RWPE2 (cell line): ENCODE measurements at regions not wholly inside any gene's neighbourhood (a gene's known extent, or its start where the extent isn't known, plus 50 kb on each side); places are given as distances from the start of the nearest gene placed in this dataset.

Experiments
- ATAC-seq: fragments of 200-7000 bp; cut with Tn5 transposase; 3 replicates; pipeline ENCODE4 v1.9.1; 2021; ENCODE audit warnings: low read depth
- DNase-seq: peaks from one replicate; pipeline ENCODE4 v3.0.0-alpha.2; 2020; ENCODE audit warnings: low spot score
- H3K27ac ChIP-seq: fragments of 450-650 bp; 2 replicates; pipeline ENCODE4 v1.5.1; 2017; ENCODE audit warnings: mild to moderate bottlenecking; ENCODE audit not compliant: poor library complexity, severe bottlenecking
- H3K27me3 ChIP-seq: fragments of 250-450 bp; sonication (Bioruptor Pico); 2 replicates; pipeline ENCODE4 v1.5.1; 2021; ENCODE audit warnings: mild to moderate bottlenecking, moderate library complexity; ENCODE audit not compliant: insufficient read depth, poor library complexity, severe bottlenecking
- H3K36me3 ChIP-seq: fragments of 250-450 bp; sonication (Bioruptor Pico); 2 replicates; pipeline ENCODE4 v1.5.1; 2020; ENCODE audit warnings: low read depth, mild to moderate bottlenecking, moderate library complexity
- H3K4me1 ChIP-seq: fragments of 250-450 bp; sonication (Bioruptor Pico); 2 replicates; pipeline ENCODE4 v1.5.1; 2021; ENCODE audit warnings: mild to moderate bottlenecking, moderate library complexity; ENCODE audit not compliant: insufficient read depth, poor library complexity, severe bottlenecking
- H3K4me3 ChIP-seq: fragments of 250-450 bp; sonication (Bioruptor Pico); 2 replicates; pipeline ENCODE4 v1.5.1; 2021; ENCODE audit warnings: mild to moderate bottlenecking, moderate library complexity; ENCODE audit not compliant: severe bottlenecking
- H3K9me3 ChIP-seq: fragments of 250-450 bp; sonication (Bioruptor Pico); 2 replicates; pipeline ENCODE4 v1.5.1; 2021; ENCODE audit warnings: mild to moderate bottlenecking, moderate library complexity; ENCODE audit not compliant: severe bottlenecking
- TF ChIP-seq, protein P1 (sequence below): fragments of 450-650 bp; IDR thresholded peaks from one replicate; pipeline ENCODE4 v1.5.1; 2017; ENCODE audit warnings: mild to moderate bottlenecking, moderate library complexity; ENCODE audit not compliant: poor library complexity, severe bottlenecking

DNA sequence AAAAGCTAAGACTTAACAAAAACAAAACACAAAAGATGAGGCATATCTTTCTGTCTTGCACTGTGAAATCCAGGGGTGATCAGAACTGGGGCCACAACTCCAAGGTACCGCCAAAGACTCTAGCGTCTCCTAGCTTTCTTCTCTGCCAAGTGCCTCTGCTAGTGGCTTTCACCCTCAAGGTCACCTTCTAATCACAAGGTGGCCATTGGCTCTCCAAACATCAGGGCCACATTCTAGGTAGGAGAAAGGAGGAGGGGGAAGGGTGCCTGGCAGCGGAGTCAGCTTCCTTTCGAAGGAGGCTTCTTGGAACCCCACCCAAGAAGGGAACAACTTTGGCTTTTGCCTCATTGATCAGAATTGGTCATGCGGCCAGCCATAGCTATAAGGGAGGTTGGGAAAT is 168.8 kb upstream of the SMAD3 start:
- Histone ChIP-seq H3K27me3 (no peaks in the 10 kb centered on the region), H3K4me1 (peaks cover 7% of the 10 kb centered on the region), H3K36me3 (no peaks in the 10 kb centered on the region), H3K4me3 (no peak overlapping the region), H3K9me3 (no peaks in the 10 kb centered on the region), H3K27ac (no peak overlapping the region)
- DNase-seq (no peak), ATAC-seq (no peak)
- TF ChIP-seq, protein P1, sequence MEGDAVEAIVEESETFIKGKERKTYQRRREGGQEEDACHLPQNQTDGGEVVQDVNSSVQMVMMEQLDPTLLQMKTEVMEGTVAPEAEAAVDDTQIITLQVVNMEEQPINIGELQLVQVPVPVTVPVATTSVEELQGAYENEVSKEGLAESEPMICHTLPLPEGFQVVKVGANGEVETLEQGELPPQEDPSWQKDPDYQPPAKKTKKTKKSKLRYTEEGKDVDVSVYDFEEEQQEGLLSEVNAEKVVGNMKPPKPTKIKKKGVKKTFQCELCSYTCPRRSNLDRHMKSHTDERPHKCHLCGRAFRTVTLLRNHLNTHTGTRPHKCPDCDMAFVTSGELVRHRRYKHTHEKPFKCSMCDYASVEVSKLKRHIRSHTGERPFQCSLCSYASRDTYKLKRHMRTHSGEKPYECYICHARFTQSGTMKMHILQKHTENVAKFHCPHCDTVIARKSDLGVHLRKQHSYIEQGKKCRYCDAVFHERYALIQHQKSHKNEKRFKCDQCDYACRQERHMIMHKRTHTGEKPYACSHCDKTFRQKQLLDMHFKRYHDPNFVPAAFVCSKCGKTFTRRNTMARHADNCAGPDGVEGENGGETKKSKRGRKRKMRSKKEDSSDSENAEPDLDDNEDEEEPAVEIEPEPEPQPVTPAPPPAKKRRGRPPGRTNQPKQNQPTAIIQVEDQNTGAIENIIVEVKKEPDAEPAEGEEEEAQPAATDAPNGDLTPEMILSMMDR = no peak

DNA sequence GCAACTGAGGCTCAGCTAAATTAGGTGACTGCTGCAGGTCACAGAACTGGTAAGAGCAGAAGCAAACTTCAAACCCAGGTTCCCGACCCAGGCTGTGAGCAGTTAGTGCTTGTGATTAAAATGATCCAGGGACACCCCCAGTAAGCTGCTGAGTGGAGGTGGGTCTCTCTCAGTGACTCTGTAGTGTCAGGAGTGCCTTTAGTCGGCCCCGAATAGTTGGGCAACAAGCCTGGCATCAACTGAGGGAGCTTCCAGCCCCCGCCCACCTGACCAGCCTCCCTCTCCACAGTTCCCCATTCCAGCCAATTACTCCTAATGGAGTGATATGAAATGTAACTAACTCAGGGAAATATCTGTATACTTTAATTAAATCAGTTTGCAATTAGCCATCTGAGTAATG is 168.0 kb upstream of the SMAD3 start:
- H3K27me3 ChIP-seq = no peaks in the 10 kb centered on the region
- DNase-seq (peak; percentile 46), ATAC-seq (no peak)
- H3K27ac ChIP-seq = no peak overlapping the region
- TF ChIP-seq, protein P1 = no peak
- H3K4me1 ChIP-seq = peaks cover 7% of the 10 kb centered on the region
- no peaks in the 10 kb centered on the region for H3K9me3 ChIP-seq
- no peak overlapping the region for H3K4me3 ChIP-seq
- no peaks in the 10 kb centered on the region for H3K36me3 ChIP-seq

DNA sequence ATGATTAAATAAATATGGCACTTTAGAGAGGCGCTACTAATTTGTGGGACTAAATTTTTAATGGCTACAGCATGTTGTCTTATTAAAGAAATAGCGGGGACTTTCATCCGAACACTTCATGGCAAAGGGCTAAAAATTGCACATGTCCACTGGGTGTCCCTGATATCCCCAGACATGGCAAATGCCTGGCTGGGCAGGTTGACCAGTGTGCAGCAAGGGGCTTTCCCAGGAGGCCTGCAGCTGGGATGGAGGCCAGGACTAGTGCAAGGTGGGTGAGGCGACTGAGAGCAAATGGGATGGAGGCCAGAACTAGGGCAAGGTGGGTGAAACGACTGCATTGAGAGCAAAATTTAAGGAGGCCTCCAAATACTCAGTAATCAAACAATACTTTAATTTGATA is 167.4 kb upstream of the SMAD3 start:
- Histone ChIP-seq H3K36me3 (no peaks in the 10 kb centered on the region), H3K9me3 (no peaks in the 10 kb centered on the region), H3K4me3 (no peak overlapping the region), H3K4me1 (peaks cover 7% of the 10 kb centered on the region), H3K27ac (no peak overlapping the region), H3K27me3 (no peaks in the 10 kb centered on the region)
- ATAC-seq (no peak), DNase-seq (peak; percentile 63)
- TF ChIP-seq, protein P1 = no peak

DNA sequence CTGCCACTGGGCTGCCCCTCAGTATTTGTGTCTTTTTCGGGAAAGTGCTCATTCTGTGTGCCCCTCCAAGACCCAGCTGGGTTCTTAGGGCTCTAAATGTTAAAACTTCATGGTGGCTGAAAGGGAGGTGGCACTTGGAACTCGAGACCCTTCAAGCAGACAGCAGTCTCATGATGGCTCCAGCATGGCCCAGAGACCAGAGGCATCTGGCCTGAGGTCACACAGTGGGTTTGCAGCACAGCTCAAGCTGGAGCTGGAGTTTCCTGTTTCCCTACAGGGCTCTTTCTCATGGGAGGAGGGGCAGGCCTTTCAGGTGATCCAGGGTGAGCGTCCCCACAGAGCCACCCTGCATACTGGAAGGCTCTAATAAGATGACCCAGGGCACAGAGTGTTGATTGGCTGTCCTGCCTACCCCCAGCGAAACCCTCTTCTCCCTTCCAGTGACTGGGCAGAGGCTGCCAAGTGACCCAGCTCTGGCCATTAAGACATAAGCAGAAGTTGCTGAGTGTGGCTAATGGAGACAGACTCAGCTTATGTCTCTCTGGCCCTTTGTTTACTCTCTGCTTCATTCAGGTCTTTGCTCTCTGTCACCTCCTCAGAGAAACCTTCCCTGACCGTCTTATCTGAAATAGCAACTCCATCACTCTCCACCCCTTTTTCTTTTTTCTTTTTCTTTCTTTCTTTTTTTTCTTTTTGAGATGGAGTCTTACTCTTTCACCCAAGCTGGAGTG is 166.6 kb upstream of the SMAD3 start:
- Histone ChIP-seq H3K27me3 (no peaks in the 10 kb centered on the region), H3K36me3 (no peaks in the 10 kb centered on the region), H3K4me1 (peaks cover 7% of the 10 kb centered on the region), H3K4me3 (no peak overlapping the region), H3K27ac (no peak overlapping the region), H3K9me3 (no peaks in the 10 kb centered on the region)
- TF ChIP-seq, protein P1 = no peak
- ATAC-seq = no peak
- DNase-seq = peak; percentile 30
